ENCODE measurements at regions not wholly inside any gene's neighbourhood (a gene's known extent, or its start where the extent isn't known, plus 50 kb on each side); places are given as distances from the start of the nearest gene placed in this dataset.
A peak's percentile ranks its signal among the peaks of the same experiment; 100 is the strongest.

DNA sequence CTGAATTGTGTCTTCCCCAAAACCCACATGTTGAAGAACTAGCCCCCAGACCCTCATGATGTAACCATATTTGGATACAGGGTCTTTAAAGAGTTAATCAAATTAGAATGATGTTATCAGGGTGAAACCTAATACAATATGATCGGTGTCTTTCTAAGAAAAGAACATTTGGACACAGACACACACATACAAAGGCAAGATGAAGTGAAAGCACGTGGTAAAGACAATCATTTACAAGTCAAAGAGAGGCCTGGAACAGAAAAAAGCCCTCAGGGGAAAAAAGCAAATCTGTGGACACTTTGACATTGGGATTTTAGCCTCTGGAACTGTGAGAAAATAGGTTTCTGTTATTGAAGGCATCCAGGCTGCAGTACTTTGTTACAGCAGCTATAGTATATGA, 733.4 kb downstream of the JRKL start:
- FAIRE-seq (no peak), DNase-seq (ENCODE audit: insufficient read length, low spot score) (no peak)
- no peak for TF ChIP-seq PAX5 (IDR thresholded peaks at IDR 0.05; ENCODE audit: insufficient read depth, low read length, severe bottlenecking)

DNA sequence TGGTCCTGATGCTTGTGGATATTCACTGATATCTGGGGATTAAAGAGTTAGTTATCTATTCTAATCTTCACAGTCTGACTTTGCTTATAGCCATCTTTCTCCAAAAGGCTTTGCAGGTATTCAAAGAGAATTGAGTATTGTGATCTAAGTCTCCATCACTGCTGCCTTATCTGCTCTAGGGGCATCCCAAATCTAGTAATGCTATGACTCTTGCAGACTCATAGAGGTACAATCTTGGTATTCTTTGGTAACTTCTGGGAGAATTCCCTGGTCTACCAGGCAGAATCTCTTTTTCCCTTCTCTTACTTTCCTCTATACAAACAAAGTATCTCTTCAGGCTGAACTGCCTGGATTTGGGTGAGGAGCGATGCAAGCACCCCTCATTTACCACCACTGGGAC, 746.3 kb downstream of the JRKL start:
- no peak for TF ChIP-seq POLR2A (IDR thresholded peaks at IDR 0.05; ENCODE audit: low read depth, low read length)
- no peak for TF ChIP-seq SPI1 (IDR thresholded peaks at IDR 0.05; ENCODE audit: low read depth, low read length)
- no peak for TF ChIP-seq TAF1 (IDR thresholded peaks at IDR 0.05; ENCODE audit: low read depth, low read length)
- no peak for TF ChIP-seq PAX5 (IDR thresholded peaks at IDR 0.05; ENCODE audit: insufficient read depth, low read length, severe bottlenecking)
- no peak for TF ChIP-seq POU2F2 (IDR thresholded peaks at IDR 0.05; ENCODE audit: low read depth, low read length)
- no peak for TF ChIP-seq POLR2AphosphoS5 (IDR thresholded peaks at IDR 0.05; ENCODE audit: low read depth, low read length)
- no peak for FAIRE-seq
- no peak for DNase-seq (ENCODE audit: insufficient read length, low spot score)

DNA sequence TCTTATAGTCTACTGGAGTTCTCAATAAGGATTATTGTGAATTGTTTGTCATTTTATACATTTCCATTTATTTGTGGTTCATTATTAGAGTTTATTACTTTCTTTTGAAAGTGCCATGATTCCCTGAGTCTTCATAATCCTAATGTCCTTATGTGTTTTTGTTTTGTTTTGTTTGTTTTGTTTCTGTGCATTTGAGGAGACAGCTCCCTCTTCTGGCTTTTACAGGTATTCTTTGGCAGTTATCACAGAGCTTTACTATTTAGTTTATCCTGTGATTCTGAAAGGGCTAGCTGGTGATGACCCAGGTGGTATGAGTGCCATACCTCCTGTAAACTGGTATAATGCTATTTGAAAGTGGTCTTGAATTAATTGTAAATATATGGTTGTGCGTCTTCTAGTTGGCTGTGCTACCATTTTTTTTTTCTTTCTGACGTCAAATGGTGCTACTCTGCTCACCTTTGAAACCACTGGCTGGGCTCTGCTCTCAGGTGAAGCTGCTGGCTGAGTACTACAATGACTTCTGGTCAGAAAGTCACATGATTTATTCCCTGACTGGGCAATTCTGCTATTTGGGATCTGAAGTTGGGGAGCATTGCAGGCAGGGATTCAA, 751.2 kb downstream of the JRKL start:
- no peak for TF ChIP-seq POU2F2 (IDR thresholded peaks at IDR 0.05; ENCODE audit: low read depth, low read length)
- FAIRE-seq (peak; percentile 28), DNase-seq (ENCODE audit: insufficient read length, low spot score) (no peak)

DNA sequence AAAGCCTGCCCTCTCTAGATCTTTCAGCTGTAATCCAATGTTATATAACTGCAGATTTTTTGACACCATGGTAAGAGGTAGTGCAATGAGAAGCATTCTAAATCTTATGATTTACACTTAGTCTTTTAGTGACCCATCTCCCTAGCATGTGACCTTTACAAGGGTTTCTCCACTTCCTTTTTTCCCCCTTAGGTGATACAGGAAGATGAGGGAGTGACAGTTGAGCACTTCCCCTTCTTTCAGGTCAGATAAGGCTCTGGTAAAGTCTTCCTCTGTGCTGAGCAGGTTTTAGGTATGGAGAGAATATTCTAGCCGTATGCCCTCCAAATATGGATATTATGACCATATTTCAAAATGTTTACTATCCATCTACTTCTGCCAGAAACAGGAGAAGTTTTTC, 753.6 kb downstream of the JRKL start:
- no peak for DNase-seq (ENCODE audit: insufficient read length, low spot score)
- TF ChIP-seq TAF1 (IDR thresholded peaks at IDR 0.05; ENCODE audit: low read depth, low read length) (no peak), SPI1 (IDR thresholded peaks at IDR 0.05; ENCODE audit: low read depth, low read length) (peak; percentile 39; the same call in 1 of the 2 replicates)
- FAIRE-seq, result no peak

DNA sequence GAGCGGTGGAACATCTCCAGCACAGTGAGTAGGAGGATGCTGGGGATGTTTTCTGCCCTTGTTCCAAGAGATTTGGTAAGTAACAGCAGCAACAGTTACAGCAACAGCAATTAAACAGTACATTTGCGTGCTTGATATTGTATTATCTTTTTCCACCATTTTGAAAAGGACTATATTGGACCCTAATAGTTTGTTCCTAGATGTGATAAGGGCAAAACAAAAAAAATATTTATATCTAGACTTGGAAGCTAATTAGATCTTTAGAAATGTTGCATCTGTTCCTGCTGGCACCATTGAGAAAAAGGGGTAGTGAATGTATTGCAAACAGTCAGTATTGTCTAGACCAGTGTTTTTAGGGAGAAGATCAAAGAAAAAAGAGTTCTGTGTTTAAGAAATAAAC, 759.9 kb downstream of the JRKL start:
- FAIRE-seq (no peak), DNase-seq (ENCODE audit: insufficient read length, low spot score) (no peak)
- TF ChIP-seq TAF1 (IDR thresholded peaks at IDR 0.05; ENCODE audit: low read depth, low read length), result no peak
- TF ChIP-seq SPI1 (IDR thresholded peaks at IDR 0.05; ENCODE audit: low read depth, low read length), result no peak
- no peak for TF ChIP-seq POLR2AphosphoS5 (IDR thresholded peaks at IDR 0.05; ENCODE audit: low read depth, low read length)
- TF ChIP-seq POLR2A (IDR thresholded peaks at IDR 0.05; ENCODE audit: low read depth, low read length), result no peak
- no peak for TF ChIP-seq PAX5 (IDR thresholded peaks at IDR 0.05; ENCODE audit: insufficient read depth, low read length, severe bottlenecking)

DNA sequence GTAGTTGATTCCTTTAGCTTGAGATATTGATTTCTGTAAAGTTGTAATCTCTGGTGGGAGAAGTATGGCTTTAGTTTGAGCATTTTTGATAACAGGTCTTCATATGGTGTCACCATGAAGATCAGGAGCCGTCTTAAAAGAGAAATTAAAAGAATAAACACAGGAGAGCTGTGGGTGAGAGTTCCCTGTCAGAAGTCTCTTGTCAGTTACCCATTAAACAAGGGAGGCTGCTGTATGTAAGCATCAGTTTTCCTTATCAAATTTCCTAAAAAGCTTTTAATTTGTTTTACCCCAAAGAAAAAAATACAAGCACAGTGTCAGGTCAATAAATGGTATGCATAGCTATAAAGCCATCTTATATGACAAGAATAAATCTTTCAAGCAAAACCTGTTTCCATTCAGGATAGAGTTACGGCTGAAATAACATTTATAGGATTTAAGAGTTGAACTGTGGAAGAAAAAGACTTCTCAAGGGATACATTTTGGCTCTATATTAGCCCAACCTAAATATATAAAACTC, 767.5 kb downstream of the JRKL start:
- no peak for TF ChIP-seq SPI1 (IDR thresholded peaks at IDR 0.05; ENCODE audit: low read depth, low read length)
- no peak for TF ChIP-seq POLR2AphosphoS5 (IDR thresholded peaks at IDR 0.05; ENCODE audit: low read depth, low read length)
- no peak for TF ChIP-seq PAX5 (IDR thresholded peaks at IDR 0.05; ENCODE audit: insufficient read depth, low read length, severe bottlenecking)
- TF ChIP-seq POU2F2 (IDR thresholded peaks at IDR 0.05; ENCODE audit: low read depth, low read length), result no peak
- TF ChIP-seq TAF1 (IDR thresholded peaks at IDR 0.05; ENCODE audit: low read depth, low read length), result no peak
- TF ChIP-seq POLR2A (IDR thresholded peaks at IDR 0.05; ENCODE audit: low read depth, low read length), result no peak
- FAIRE-seq, result no peak
- no peak for DNase-seq (ENCODE audit: insufficient read length, low spot score)

DNA sequence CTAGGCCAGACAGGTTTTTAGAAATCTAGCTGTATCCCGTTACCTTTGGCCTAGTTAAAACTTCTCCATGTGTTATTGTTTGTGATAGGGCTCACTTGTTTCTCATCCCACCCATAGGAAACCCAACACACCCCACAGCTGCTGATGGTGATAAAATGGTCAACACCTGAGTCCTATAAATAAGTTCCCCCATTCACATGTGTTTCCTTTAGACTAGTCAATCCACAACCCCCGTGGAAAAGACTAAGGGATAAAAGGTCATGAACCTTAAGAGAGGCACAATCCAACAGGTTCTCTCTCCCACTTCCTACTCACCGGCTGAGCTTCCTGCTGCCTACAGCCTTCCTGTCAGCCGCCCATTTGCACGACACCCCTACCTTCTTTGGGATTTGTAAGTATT, 768.4 kb downstream of the JRKL start:
- no peak for FAIRE-seq
- DNase-seq (ENCODE audit: insufficient read length, low spot score), result no peak
- TF ChIP-seq SPI1 (IDR thresholded peaks at IDR 0.05; ENCODE audit: low read depth, low read length), result no peak
- no peak for TF ChIP-seq POLR2A (IDR thresholded peaks at IDR 0.05; ENCODE audit: low read depth, low read length)
- TF ChIP-seq POLR2AphosphoS5 (IDR thresholded peaks at IDR 0.05; ENCODE audit: low read depth, low read length), result no peak
- TF ChIP-seq POU2F2 (IDR thresholded peaks at IDR 0.05; ENCODE audit: low read depth, low read length), result no peak
- TF ChIP-seq PAX5 (IDR thresholded peaks at IDR 0.05; ENCODE audit: insufficient read depth, low read length, severe bottlenecking), result no peak
- no peak for TF ChIP-seq TAF1 (IDR thresholded peaks at IDR 0.05; ENCODE audit: low read depth, low read length)

DNA sequence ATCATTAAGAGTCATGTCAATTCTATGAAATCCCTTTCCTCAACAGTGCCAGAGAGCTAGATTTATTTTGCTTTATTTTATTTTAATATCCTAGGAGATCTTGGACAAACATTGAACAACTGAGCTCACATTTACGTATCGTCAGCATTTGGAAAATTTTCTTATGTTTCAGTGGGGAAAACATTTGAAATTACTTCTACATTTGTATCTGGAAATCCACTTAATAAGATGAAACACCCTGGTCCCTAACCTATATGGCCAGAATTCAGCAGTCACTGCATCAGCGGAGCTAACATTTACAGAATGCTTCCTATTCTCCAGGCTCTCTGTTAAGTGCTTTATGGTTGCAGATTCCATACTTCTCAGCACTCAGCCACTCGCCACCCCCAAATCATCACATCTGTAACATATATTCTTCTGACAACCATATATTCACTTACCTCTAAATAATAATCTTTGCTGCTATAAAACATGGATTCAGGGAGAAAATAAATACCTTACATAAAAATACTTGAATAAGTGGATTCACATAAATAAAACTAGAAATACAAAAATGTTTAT, 773.9 kb downstream of the JRKL start:
- DNase-seq (ENCODE audit: insufficient read length, low spot score), result no peak
- TF ChIP-seq POU2F2 (IDR thresholded peaks at IDR 0.05; ENCODE audit: low read depth, low read length), result no peak
- TF ChIP-seq POLR2AphosphoS5 (IDR thresholded peaks at IDR 0.05; ENCODE audit: low read depth, low read length), result no peak
- TF ChIP-seq SPI1 (IDR thresholded peaks at IDR 0.05; ENCODE audit: low read depth, low read length), result no peak
- TF ChIP-seq POLR2A (IDR thresholded peaks at IDR 0.05; ENCODE audit: low read depth, low read length), result no peak
- no peak for TF ChIP-seq PAX5 (IDR thresholded peaks at IDR 0.05; ENCODE audit: insufficient read depth, low read length, severe bottlenecking)
- no peak for FAIRE-seq

DNA sequence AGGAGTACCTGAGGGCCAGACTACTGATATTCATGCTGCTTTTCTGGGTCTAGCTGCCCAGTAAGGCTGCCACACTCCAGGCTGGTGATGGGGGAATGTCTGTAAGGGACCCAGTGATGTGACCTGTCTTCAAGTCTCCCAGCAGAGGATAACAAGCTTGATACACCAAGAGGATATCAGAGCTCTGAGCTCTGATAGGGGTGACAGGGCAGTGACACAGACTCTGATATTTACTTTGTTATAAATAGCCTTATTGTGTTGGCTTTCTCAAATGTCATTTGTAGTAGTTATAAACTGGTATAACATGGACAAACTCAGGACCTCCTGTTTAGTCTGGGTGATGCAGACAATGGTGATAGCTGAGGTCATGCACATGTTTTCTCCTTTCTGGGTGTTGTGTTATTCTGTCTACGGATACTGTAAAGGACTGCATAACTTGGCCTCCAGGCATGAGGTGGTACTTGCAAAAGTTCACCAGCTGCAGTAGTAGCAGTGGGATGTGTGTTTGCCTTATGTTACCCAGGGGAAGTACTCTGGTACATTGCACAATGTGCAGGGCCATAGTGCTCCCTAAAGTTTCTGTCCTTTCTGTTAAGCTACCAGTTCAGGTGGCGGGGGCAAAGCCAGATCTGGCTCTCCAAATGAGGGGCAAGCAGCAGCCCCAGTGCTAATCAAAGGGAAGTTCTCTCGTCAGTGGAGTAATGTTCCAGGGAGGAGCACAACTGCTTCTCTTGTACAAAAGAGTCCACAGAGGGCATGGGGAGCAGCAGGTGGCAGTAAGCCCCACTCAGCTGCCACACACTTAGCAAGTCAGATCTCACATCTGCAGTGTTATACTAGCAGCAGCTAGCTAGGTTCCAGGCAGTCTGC, 812.2 kb downstream of the JRKL start:
- no peak for FAIRE-seq
- TF ChIP-seq POU2F2 (IDR thresholded peaks at IDR 0.05; ENCODE audit: low read depth, low read length), result no peak
- no peak for TF ChIP-seq PAX5 (IDR thresholded peaks at IDR 0.05; ENCODE audit: insufficient read depth, low read length, severe bottlenecking)
- no peak for TF ChIP-seq TAF1 (IDR thresholded peaks at IDR 0.05; ENCODE audit: low read depth, low read length)
- TF ChIP-seq POLR2A (IDR thresholded peaks at IDR 0.05; ENCODE audit: low read depth, low read length), result no peak
- no peak for TF ChIP-seq POLR2AphosphoS5 (IDR thresholded peaks at IDR 0.05; ENCODE audit: low read depth, low read length)
- no peak for TF ChIP-seq SPI1 (IDR thresholded peaks at IDR 0.05; ENCODE audit: low read depth, low read length)
- DNase-seq (ENCODE audit: insufficient read length, low spot score), result no peak

Measured in GM12891 (cell line).